HG03039 (cell line): ENCODE measurements at regions not wholly inside any gene's neighbourhood (a gene's known extent, or its start where the extent isn't known, plus 50 kb on each side); places are given as distances from the start of the nearest gene placed in this dataset.
A peak's percentile ranks its signal among the peaks of the same experiment; 100 is the strongest.

ENCODE experiments used
- ATAC-seq: cut with Tn5 transposase; IDR thresholded peaks from one replicate; pipeline ENCODE4 v1.9.1; 2021; ENCODE audit warnings: mild to moderate bottlenecking, moderate library complexity; ENCODE audit not compliant: unreplicated experiment

DNA sequence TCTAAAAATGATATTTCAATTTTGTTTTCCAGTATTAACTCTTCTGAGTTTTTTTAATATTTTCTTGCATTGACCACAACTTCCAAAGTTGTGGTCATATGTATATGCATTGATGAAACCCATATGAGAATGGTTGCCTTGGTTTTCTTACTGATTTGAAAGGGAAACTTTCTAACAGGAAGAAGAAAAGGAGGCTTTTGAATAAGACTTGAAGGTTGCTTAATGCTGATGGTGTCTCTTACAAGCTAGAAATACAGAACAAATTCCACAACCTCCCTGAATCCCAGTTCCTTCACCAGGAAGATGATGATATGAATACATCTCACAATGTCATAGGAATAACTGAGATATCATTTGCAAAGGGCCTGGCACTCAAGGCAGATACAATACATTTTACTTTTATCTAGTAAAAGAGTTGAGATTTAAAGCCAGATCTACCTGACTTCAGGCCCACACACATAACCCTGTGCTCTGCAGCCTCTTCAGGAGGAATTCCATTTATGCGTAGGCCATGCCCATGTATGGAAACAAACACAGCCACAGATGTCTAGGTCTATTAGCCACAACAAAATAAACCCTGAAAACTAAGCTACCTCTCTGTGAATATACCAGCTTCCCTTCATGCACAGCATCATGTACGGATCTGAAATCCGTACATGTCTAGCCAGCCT lies 165.4 kb upstream of the PLEKHG7 start:
- ATAC-seq = no peak

DNA sequence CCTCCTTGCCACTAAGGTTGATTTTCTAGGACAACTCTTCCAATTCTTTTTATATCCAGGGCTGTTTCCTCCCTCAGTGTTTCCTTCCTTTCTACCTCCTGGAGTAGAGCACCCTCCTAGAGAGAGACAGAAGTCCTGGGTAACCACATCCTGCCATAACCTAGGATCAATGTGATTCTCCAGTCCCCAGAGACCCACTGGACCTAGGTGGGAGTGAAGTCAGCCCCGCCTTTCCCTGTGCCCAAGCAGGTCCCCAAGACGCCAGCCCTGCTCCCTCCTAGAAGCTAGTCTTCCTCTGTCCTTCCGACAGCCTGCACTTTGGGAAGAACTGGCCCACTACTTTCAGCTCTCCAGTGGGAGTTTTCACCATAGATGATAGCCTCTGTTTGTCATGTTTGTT lies 166.8 kb upstream of the PLEKHG7 start:
- ATAC-seq = no peak

DNA sequence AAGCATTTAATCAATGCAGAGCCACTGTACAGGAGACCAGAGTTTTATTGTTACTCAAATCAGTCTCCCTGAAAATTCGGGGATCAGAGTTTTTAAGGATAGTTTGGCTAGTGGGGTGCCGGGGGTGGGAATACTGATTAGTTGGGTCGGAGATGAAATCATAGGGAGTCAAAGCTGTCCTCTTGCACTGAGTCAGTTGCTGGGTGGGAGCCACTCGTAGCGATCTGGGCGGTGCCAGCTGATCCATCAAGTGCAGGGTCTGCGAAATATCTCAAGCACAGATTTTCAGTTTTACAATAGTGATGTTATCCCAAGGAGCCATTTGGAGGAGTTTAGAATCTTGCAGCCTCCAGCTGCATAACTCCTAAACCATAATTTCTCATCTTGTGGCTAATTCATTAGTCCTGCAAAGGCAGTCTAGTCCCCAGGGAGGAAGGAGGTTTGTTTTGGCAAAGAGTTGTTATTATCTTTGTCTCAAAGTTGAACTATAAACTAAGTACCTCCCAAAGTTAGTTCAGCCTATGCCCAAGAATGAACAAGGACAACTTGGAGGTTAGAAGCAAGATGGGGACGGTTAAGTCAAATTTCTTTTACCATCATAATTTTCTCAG lies 169.4 kb upstream of the PLEKHG7 start:
- ATAC-seq = no peak

DNA sequence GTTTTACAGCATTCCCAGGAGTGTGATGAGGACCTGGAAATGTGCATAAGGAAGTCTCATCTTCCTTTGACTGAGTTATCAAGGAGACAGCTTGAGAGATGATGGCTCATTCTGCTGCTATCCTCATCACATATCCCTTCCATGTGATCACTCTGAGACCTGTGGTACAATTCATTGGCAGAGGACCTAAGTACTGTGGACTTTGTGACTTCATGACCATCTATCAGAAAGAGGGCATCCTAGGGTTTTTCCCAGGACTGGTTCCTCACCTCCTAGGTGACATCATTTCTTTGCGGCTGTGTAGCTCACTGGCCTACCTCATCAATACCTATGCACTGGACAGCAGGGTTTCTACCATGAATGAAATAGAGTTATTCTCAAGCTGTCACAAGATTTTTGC lies 172.1 kb upstream of the PLEKHG7 start:
- no peak for ATAC-seq

DNA sequence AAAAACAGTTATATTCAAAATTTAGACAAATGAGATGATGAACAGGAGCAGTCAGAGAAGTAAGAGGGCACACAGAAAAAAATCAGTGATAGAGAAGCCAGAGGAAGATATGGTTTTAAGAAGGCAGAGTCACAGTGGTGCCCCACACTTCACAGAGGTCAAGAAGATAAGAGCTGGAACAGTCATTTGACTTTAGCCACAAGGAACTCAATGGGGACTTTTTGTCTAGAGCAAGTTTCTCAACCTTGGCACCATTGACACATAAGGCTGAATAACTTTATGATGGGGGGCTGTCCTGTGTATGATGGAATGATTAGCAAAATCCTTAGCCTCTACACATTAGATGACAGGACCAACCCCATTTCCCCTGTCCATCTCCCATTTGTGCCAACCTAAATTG lies 172.8 kb upstream of the PLEKHG7 start:
- ATAC-seq = peak; percentile 58

DNA sequence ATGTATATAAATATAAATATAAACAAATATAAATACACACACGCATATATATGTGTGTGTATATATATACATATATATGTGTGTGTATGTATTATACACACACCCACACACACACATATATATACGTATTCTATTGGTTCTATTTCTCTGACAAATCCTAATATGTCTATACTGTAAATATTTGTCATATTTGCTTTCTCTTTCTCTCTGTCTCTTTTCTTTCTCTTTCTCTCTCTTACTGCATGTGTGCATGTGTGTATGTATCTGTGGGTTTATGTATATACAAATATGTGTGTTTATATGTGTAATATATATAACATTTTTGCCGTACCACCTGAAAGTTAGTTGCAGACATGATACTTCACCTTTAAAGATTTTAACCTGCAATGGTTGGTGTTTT lies 174.2 kb upstream of the PLEKHG7 start:
- no peak for ATAC-seq

DNA sequence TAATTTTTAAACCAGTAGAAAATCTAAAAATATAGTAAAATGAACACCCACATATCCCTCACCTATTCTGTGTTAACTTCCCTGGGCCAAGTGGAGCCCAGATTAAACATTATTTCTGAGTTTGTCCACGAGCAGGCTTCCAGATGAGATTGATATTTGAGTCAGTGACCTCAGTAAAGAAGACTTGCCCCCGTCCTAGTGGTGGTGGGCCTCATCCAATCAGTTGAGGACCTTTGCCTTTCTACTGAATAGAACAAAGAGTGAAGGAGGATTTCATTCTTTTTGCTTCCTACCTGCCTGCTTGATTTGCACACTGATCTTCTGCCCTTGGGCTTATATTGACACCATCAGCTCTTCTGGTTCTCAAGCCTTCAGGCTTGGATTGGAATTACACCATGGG lies 174.7 kb upstream of the PLEKHG7 start:
- ATAC-seq = no peak

DNA sequence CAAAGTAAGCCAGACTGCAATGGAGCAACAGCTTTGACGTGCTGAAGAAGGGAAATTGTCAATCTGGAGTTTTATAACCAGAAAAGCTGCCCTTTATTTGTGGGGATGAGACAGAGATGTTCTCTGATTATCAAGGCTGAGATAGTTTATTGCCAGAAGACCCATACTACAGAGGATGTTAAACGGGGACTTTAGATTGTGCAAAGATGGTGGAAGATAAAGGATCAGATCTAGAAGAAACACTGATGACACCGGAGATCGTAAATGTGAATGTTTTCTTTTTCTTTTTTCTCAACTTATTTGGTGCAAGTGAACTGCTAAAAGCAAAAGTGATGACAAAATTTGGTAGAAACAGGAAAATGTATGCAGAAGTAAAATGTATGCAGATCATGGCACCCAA lies 178.3 kb upstream of the PLEKHG7 start:
- no peak for ATAC-seq

DNA sequence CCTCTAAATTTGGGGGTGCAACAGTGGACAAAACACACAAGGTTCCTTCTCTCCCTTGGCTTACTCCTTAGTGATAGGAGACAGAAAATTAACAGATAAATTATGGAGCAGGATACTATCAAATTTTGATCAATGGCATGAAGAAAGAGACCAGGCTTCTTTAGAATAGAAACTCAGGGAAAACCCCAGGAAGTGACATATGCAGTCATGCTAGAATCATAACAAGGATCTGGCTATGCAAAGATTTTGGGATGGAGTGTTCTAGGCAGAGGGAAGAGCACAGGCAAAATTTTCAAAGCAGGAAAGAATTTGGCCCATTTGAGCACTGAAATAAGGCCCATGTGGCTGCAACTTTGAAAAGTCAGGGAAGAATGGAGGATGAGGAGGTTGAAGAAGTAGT lies 182.3 kb upstream of the PLEKHG7 start:
- no peak for ATAC-seq

DNA sequence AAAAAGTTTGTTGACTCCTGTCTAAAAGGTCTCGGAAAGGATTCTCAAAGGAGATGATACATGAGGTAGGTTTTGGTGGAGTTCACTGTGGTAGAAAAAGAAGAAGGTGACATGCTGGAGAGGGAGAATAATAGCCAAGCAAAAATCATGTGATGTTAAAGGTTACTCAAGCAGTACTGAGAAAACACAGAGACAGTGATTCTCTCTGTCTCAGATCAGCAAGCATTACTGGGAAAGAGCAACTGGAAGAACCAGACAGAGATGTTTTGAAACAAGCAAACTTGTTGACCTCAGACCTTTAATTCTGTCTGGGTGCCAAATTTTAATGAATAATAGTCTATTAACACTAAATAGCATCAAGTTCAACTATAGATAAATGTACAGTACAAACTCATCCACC lies 183.5 kb upstream of the PLEKHG7 start:
- ATAC-seq = no peak

DNA sequence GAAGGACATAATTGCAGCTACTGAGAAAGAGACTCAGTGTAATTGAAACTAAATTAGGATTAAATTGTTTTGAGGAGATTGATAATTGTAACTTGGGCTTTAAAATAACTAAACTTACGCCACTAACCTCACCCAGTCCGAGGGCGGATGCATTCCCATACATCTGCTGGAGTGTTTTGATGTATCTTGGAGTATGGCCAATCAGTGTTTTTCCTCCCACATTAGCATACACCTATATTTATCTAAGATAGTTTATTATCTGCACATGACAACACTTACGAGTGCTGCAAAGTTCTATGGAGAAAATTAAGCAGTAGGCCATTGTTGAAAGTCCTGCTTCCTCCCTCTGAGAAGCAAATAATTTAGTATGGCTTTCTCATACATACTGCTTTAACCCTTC lies 184.7 kb upstream of the PLEKHG7 start:
- no peak for ATAC-seq

DNA sequence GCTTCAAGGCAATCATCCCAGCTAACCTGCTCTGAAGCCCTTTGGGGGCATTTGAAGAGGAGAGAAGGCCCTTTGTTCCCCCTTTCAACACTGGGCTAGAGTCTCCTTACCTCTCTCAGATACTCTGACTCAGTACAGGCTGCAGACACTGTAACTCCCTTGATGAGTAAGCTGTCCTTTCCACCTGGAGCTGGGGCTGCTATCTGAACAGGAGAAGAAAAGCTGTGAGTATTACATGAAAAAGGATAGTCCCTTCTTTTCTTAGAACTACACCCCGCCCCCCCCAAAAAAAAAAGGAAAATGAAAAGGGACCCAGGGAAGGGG lies 186.6 kb upstream of the PLEKHG7 start:
- ATAC-seq = no peak

DNA sequence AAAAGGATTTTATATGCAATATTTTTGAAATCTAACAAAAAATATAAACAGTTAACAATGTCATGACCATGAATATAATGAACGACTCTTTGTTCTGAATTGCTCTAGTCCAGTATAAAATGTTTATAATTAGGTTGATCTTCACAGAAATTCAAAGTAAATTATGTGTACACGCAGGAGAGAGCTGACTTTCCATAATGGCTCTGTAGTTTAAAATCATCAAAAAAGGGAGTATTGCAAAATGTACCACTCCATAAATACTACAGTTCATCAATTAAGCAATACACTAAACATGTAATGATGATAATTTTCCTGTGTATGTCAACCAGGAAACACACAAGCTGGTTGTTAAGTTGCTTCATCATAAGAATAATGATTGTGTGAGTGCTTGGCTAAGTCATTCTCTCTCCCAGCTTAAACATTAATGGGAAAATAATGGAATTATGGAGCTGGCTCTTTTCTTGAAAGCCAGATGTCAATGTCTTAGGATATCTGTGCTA lies 189.5 kb upstream of the PLEKHG7 start:
- ATAC-seq = no peak

DNA sequence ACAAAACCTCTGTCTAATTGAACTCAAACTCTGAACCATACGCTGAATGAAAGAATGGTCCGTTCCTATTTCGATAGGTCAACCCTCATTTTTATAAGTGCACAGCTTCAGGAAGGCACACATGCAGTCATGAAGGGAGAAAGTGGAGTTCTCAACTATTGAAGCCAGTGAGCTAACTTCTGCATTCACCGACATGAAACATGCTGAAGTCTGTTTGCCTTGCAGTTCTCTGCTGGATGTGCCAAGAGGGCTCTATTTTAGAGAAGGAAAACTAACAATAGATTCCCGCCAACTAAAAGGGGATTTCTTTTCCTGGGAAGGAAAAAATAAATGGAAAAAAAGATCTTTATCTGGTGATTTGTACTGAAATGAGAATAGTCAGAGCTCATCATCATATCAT lies 191.0 kb upstream of the PLEKHG7 start:
- no peak for ATAC-seq

DNA sequence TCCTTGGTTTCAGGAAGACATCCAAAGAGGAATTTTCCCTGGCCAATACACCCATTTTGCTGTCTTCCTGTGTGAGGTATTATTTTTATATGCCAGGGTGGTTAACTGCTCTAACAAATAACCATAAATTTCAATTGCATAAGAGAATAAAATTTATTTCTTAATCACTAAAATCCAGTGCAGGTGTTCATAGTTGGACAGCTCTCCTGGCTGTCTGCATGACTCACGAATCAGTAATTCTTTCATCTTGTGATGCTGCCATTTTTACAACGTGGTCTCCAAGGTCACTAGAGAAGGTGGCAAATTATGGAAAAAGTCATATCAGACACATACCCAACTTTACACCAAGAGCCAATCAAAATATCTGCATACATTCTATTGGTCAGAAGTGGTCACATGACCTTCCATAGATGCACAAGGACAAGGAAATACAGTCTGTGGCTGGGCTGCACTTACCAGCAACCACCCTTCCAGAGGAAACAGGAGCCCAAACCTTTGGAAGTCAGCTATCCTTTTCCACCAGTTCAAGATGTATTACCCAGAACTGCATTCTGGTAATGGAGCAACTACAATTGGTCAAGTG lies 193.5 kb upstream of the PLEKHG7 start:
- no peak for ATAC-seq

DNA sequence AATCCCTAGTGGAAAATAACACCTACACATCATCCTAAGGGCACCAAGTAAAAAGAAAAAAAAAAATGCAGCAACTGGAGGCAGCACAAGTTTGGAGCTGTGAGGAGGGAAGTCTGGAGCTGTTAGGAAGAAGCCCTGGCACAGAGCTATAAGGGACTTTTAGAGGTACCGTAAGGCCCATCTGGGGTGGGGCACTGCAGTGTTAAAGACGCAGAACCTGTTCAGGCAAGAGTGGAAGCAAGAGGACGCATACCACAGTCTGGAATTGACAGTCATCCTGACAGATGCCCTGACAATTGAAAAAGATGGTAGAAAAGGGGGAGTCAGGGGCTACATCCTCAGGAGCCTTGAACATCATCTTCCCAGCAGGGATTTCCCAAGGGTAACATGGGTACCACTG lies 195.9 kb upstream of the PLEKHG7 start:
- no peak for ATAC-seq

DNA sequence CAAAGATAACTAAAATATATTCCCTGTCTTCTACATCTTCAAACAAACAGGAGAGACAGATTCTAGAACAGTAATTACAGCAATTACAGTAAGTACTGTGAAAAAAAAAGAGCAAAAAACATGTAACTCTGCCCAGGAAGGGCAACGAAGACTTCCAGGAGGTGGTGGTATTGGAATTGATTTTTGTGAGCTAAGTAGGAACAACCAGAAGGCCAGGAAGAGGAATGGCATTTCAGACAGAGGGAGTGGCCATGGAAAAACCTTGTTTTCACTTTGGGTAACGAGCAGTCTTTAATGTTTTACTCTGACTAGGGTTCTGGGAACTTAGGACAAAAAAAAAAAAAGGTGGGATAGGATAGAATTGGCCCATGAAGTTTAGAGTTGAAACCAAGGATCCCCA lies 196.3 kb upstream of the PLEKHG7 start:
- no peak for ATAC-seq

DNA sequence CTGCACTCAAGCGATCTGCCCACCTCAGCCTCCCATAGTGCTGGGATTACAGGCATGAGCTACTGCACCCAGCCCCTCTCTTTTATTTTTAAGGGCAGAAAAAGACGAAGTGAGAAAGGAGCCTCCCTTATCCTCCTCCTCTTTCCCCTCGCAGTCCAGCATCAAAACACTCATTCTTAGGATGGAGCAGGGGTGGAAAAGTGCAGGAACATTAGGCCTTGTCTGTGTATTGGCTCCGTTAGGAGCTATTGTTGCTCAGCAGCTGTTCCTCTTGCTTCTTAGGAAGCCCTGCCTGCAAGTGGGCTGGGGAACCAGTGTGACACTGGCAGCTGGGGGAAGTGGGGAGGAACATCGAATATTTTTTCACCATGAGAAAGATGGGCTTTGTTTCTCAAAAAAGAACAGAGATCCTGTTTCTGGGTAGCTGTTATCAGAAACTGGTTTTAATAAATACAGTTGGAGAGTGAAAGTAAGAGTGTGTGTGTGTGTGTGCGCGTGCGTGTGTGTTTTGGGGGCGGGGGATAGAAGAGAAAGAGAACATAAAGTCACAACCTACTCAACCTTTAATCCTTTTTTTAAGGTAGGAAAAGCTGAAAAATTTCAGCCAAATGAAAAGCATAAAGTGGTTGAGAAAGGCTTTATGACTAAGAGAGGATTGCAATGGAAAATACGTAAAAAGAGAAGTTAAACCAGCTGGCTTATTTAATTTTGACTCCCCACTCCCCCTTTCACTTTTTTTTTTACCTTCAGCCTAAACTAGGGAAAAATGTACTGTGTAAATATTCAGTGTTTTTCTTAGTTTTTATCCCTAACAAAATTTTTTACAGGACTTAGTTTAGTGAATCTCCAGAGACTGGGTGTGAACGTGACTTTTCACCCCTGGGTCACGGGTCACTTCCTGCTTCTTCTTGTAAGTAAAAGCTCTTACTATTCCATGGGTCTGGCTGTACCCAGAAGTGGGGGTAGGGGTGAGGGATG lies 197.2 kb upstream of the PLEKHG7 start:
- no peak for ATAC-seq

DNA sequence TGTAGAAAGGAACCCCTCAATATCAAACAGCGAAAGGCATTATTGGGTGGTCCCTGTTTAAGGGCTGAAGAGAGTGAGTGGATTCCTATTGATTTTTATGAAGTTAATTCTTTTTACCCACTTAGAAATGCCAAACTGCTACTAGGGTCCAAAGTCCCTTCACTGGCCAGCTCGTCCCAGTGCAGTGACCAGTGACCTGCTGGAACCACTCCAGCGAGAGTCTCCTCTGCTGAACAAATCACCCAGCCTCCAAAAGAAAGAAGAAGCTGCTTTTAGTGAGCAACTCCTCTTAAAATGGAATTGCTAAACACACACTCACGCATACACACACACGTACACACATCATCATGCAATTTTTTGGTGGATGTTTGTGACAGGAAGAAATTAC lies 198.2 kb upstream of the PLEKHG7 start:
- ATAC-seq = no peak

DNA sequence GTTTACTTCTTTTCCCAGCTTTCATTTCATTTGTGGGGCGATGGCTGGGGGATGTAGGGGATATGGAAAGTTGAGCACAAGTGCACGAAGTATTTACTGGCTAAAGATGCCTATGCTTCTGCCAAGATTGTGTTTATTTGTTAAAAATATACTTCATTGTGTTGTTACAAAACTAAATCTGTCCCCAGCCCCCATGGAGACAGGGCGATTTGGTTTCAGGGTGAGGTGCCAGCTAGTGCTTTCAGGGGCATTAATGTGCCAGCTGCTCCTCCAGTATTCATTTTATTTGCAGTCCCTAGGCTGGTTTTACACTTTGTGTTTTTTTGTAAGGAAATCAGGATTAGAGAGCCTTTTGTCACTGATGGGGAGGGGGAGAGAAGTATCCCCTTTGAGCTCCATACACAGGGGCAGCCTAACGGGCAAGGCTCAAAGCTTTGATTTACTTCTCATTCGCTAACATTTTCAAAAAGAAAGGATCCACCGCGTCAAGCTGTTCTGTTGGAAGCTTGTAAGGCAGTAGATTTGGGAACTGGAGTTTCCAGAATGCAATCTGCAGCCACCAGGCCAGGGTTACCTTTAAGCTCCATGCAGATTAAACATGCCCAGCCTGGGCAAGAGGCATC lies 198.7 kb upstream of the PLEKHG7 start:
- ATAC-seq = no peak
